ENCODE measurements at regions not wholly inside any gene's neighbourhood (a gene's known extent, or its start where the extent isn't known, plus 50 kb on each side); places are given as distances from the start of the nearest gene placed in this dataset.

GRCh38 chr14:34219661-34220377 lies 242.2 kb downstream of the SPTSSA start:
- Mint-ChIP-seq H3K27ac (ENCODE audit: unreplicated experiment) (no peak overlapping the region), H3K9me3 (ENCODE audit: unreplicated experiment) (peaks cover 5% of the 10 kb centered on the region), H3K4me3 (ENCODE audit: unreplicated experiment) (no peak overlapping the region), H3K36me3 (ENCODE audit: unreplicated experiment) (no peaks in the 10 kb centered on the region), H3K4me1 (ENCODE audit: low read depth, unreplicated experiment) (peaks cover 13% of the 10 kb centered on the region), H3K27me3 (ENCODE audit: unreplicated experiment) (peaks cover 5% of the 10 kb centered on the region)
- no peak for DNase-seq
- TF ChIP-seq, protein P1, sequence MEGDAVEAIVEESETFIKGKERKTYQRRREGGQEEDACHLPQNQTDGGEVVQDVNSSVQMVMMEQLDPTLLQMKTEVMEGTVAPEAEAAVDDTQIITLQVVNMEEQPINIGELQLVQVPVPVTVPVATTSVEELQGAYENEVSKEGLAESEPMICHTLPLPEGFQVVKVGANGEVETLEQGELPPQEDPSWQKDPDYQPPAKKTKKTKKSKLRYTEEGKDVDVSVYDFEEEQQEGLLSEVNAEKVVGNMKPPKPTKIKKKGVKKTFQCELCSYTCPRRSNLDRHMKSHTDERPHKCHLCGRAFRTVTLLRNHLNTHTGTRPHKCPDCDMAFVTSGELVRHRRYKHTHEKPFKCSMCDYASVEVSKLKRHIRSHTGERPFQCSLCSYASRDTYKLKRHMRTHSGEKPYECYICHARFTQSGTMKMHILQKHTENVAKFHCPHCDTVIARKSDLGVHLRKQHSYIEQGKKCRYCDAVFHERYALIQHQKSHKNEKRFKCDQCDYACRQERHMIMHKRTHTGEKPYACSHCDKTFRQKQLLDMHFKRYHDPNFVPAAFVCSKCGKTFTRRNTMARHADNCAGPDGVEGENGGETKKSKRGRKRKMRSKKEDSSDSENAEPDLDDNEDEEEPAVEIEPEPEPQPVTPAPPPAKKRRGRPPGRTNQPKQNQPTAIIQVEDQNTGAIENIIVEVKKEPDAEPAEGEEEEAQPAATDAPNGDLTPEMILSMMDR (IDR thresholded peaks at IDR 0.05; ENCODE audit: partially characterized antibody, unreplicated experiment), result no peak

DNA sequence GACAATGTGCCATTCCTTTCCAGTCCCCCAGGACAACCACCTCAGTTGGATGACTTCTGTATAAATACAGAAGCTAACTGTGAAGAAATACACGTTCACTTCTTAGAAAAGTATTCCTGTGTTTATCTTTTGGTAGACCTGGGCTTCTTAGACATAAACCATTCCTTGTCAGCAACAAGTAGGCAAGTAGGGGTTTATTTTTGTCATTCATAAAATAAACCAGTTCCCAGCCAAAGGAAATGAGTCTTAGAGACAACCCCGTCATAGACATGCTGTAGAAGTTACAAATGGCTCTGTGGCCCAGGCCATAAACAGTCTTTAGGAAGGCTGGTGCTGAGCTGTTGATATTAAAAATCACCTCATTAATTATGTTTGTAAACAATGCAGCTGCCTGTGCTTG lies 243.2 kb downstream of the SPTSSA start:
- no peak overlapping the region for H3K27ac Mint-ChIP-seq (ENCODE audit: unreplicated experiment)
- no peak overlapping the region for H3K4me3 Mint-ChIP-seq (ENCODE audit: unreplicated experiment)
- peaks cover 2% of the 10 kb centered on the region for H3K27me3 Mint-ChIP-seq (ENCODE audit: unreplicated experiment)
- H3K36me3 Mint-ChIP-seq (ENCODE audit: unreplicated experiment), result no peaks in the 10 kb centered on the region
- TF ChIP-seq, protein P1 (IDR thresholded peaks at IDR 0.05; ENCODE audit: partially characterized antibody, unreplicated experiment), result no peak
- no peak for DNase-seq
- peaks cover 6% of the 10 kb centered on the region for H3K4me1 Mint-ChIP-seq (ENCODE audit: low read depth, unreplicated experiment)
- peaks cover 2% of the 10 kb centered on the region for H3K9me3 Mint-ChIP-seq (ENCODE audit: unreplicated experiment)

- Mint-ChIP-seq H3K27ac (ENCODE audit: unreplicated experiment) (no peak overlapping the region), H3K4me3 (ENCODE audit: unreplicated experiment) (no peak overlapping the region), H3K4me1 (ENCODE audit: low read depth, unreplicated experiment) (peaks cover 3% of the 10 kb centered on the region), H3K9me3 (ENCODE audit: unreplicated experiment) (peaks cover 2% of the 10 kb centered on the region), H3K36me3 (ENCODE audit: unreplicated experiment) (no peaks in the 10 kb centered on the region), H3K27me3 (ENCODE audit: unreplicated experiment) (no peaks in the 10 kb centered on the region)
- TF ChIP-seq, protein P1 (IDR thresholded peaks at IDR 0.05; ENCODE audit: partially characterized antibody, unreplicated experiment), result no peak
- DNase-seq, result no peak
Observed at GRCh38 chr14:34214961-34215360, 247.1 kb downstream of the SPTSSA start.

- Mint-ChIP-seq H3K27me3 (ENCODE audit: unreplicated experiment) (no peaks in the 10 kb centered on the region), H3K4me3 (ENCODE audit: unreplicated experiment) (no peak overlapping the region), H3K27ac (ENCODE audit: unreplicated experiment) (no peak overlapping the region), H3K4me1 (ENCODE audit: low read depth, unreplicated experiment) (peaks cover 3% of the 10 kb centered on the region), H3K9me3 (ENCODE audit: unreplicated experiment) (peaks cover 2% of the 10 kb centered on the region), H3K36me3 (ENCODE audit: unreplicated experiment) (no peaks in the 10 kb centered on the region)
- no peak for DNase-seq
- TF ChIP-seq, protein P1 (IDR thresholded peaks at IDR 0.05; ENCODE audit: partially characterized antibody, unreplicated experiment), result no peak
Observed at GRCh38 chr14:34213332-34213731, 248.7 kb downstream of the SPTSSA start.

GRCh38 chr14:34212172-34212929 lies 249.7 kb downstream of the SPTSSA start:
- Mint-ChIP-seq H3K4me3 (ENCODE audit: unreplicated experiment) (no peak overlapping the region), H3K4me1 (ENCODE audit: low read depth, unreplicated experiment) (peaks cover 3% of the 10 kb centered on the region), H3K27me3 (ENCODE audit: unreplicated experiment) (no peaks in the 10 kb centered on the region), H3K9me3 (ENCODE audit: unreplicated experiment) (no peaks in the 10 kb centered on the region), H3K36me3 (ENCODE audit: unreplicated experiment) (no peaks in the 10 kb centered on the region), H3K27ac (ENCODE audit: unreplicated experiment) (no peak overlapping the region)
- TF ChIP-seq, protein P1 (IDR thresholded peaks at IDR 0.05; ENCODE audit: partially characterized antibody, unreplicated experiment), result no peak
- no peak for DNase-seq
